ENCODE measurements at regions not wholly inside any gene's neighbourhood (a gene's known extent, or its start where the extent isn't known, plus 50 kb on each side); places are given as distances from the start of the nearest gene placed in this dataset.

- Histone ChIP-seq H4K5ac (ENCODE audit: low read depth, low read length) (no peak overlapping the region), H2AK9ac (replicated peaks; ENCODE audit: low read depth, low read length, poor library complexity) (no peak overlapping the region), H4K91ac (ENCODE audit: insufficient read depth, low read depth, low read length) (no peak overlapping the region), H2BK20ac (ENCODE audit: low read depth, low read length) (no peak overlapping the region), H2BK120ac (ENCODE audit: low read depth, low read length) (no peak overlapping the region), H4K8ac (ENCODE audit: low read depth in 2 of 2, low read length in 2 of 2) (no peak overlapping the region), H3K36me3 (ENCODE audit: control insufficient read depth, insufficient read depth, low read length) (no peaks in the 10 kb centered on the region), H3K4me1 (ENCODE audit: control insufficient read depth, insufficient read depth, low read length) (no peaks in the 10 kb centered on the region), H3K79me1 (ENCODE audit: low read depth in 1 of 2, low read length in 2 of 2) (no peaks in the 10 kb centered on the region), H3K9ac (ENCODE audit: low read depth, low read length) (no peak overlapping the region), H3K56ac (ENCODE audit: extremely low read depth, insufficient read depth, low read length) (no peak overlapping the region), H3K4ac (ENCODE audit: low read depth, low read length) (no peak overlapping the region), H3K4me3 (ENCODE audit: insufficient read depth, low read depth, low read length) (no peak overlapping the region), H3K23ac (ENCODE audit: low read depth, low read length) (no peak overlapping the region), H3K14ac (replicated peaks; ENCODE audit: low read depth, low read length) (no peak overlapping the region), H2BK5ac (ENCODE audit: low read depth, low read length, poor library complexity, severe bottlenecking) (no peak overlapping the region), H2BK15ac (ENCODE audit: low read depth, low read length) (no peak overlapping the region), H4K20me1 (ENCODE audit: insufficient read depth, low read length) (no peaks in the 10 kb centered on the region), H3K4me2 (ENCODE audit: low read depth, low read length) (no peak overlapping the region), H2AFZ (replicated peaks; ENCODE audit: low read length, poor library complexity) (no peak overlapping the region), H3K27ac (ENCODE audit: insufficient read depth, low read length) (no peak overlapping the region), H3K9me3 (ENCODE audit: control insufficient read depth, insufficient read depth, low read length) (no peaks in the 10 kb centered on the region), H3K18ac (ENCODE audit: low read depth, low read length) (no peak overlapping the region), H2AK5ac (ENCODE audit: low read depth, low read length) (no peak overlapping the region), H3K9me1 (ENCODE audit: insufficient read depth, low read length) (no peaks in the 10 kb centered on the region), H3K27me3 (ENCODE audit: control insufficient read depth, insufficient read depth, low read length) (peaks cover 38% of the 10 kb centered on the region)
- in situ Hi-C loops (cut with MboI; ENCODE audit: low sequenced_read_pairs) (no loop called here), dilution Hi-C loops (cut with HindIII; ENCODE audit: low sequenced_read_pairs, unreplicated experiment) (no loop called here), intact Hi-C loops (cut with micrococcal nuclease) (no loop called here)
- ATAC-seq (ENCODE audit: low read depth) (peak; percentile 54), DNase-seq (no peak)
- CTCF ChIA-PET = no interaction called here
- POLR2A ChIA-PET (ENCODE audit: unreplicated experiment) = no interaction called here
- WGBS, 2 experiments (ENCODE audit: extremely low coverage in 2 of 2, insufficient read length in 1 of 2) = no CpG with 5 or more reads among the region's 1 CpG
- BruUV-seq (replicated peaks) = no TSS peak
- no peak for TF ChIP-seq MXI1 (IDR thresholded peaks at IDR 0.05; ENCODE audit: borderline replicate concordance, low read depth, low read length)
- TF ChIP-seq, protein P1, sequence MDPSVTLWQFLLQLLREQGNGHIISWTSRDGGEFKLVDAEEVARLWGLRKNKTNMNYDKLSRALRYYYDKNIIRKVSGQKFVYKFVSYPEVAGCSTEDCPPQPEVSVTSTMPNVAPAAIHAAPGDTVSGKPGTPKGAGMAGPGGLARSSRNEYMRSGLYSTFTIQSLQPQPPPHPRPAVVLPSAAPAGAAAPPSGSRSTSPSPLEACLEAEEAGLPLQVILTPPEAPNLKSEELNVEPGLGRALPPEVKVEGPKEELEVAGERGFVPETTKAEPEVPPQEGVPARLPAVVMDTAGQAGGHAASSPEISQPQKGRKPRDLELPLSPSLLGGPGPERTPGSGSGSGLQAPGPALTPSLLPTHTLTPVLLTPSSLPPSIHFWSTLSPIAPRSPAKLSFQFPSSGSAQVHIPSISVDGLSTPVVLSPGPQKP (IDR thresholded peaks at IDR 0.05; ENCODE audit: borderline replicate concordance, low read depth, low read length) = no peak
- TF ChIP-seq SMC3 (IDR thresholded peaks at IDR 0.05; ENCODE audit: low read depth, low read length) = no peak
- TF ChIP-seq CTCF (conservative IDR thresholded peaks at IDR 0.05; ENCODE audit: low read depth, low read length) = no peak
- TF ChIP-seq MAZ (IDR thresholded peaks at IDR 0.05; ENCODE audit: borderline replicate concordance, low read depth, low read length) = no peak
- TF ChIP-seq CEBPB (IDR thresholded peaks at IDR 0.05; ENCODE audit: low read depth, low read length) = no peak
- TF ChIP-seq MAFK (IDR thresholded peaks at IDR 0.05; ENCODE audit: low read depth, low read length) = no peak
- TF ChIP-seq RAD21 (IDR thresholded peaks at IDR 0.05; ENCODE audit: low read length) = no peak
Observed at GRCh38 chr15:56530157-56530556, 65.2 kb upstream of the MNS1 start.
